ENCODE measurements at regions not wholly inside any gene's neighbourhood (a gene's known extent, or its start where the extent isn't known, plus 50 kb on each side); places are given as distances from the start of the nearest gene placed in this dataset.
"Not testable (repeated sequence)": the region's sequence is repeated elsewhere in the genome, so short reads cannot be mapped to it uniquely, and the experiment has no call there.

DNA sequence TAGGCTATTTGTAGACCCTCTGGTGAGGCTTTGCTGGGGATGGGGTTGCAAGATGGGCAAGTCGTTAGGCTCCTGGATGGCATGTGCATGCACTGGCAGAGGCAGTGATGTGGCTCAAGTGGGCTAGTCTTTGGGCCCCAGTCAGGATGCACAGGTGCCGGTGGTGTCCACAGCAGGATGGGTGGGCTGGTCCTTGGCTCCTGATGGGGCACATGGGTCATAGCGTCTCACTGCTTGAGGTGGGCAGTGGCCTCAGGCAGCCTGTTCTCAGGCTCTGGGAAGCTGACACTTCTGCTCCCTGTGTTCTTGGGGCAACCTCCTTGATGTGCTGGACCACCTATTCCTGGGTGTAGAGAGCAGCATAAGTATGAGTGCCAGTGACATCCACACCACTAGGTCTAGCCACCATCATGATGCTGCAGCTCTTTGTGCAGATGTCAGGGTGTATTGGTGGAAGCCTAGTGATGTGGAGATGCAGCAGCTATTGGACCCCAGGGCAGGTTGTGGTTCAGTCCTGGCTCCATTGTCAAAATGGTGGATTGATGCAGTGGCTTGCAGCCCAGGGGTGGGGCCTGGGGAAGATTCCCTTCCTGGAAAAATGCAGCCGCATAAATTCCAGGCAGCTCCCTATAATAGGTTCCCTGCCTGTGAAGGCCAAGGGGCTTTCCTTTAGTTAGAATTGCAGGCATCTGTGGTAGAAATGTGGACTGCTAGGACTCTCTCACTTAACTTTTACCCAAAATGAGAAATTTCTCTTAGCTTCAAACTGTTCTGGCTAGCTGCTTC, 742.5 kb upstream of the MDGA2 start:
- no peak for DNase-seq (ENCODE audit: low read depth in 2 of 2)

- no peak for DNase-seq (ENCODE audit: low read depth in 2 of 2)
Measured at GRCh38 chr14:48401321-48401720, 725.9 kb upstream of the MDGA2 start.

- DNase-seq (ENCODE audit: low read depth in 2 of 2): no peak
Measured at GRCh38 chr14:48398675-48399282, 723.4 kb upstream of the MDGA2 start.

GRCh38 chr14:48391661-48392060, 716.3 kb upstream of the MDGA2 start:
- DNase-seq (ENCODE audit: low read depth in 2 of 2): no peak

- no peak for DNase-seq (ENCODE audit: low read depth in 2 of 2)
Measured at GRCh38 chr14:48390346-48390745, 714.9 kb upstream of the MDGA2 start.

GRCh38 chr14:48384821-48385220, 709.4 kb upstream of the MDGA2 start:
- no peak for DNase-seq (ENCODE audit: low read depth in 2 of 2)

DNA sequence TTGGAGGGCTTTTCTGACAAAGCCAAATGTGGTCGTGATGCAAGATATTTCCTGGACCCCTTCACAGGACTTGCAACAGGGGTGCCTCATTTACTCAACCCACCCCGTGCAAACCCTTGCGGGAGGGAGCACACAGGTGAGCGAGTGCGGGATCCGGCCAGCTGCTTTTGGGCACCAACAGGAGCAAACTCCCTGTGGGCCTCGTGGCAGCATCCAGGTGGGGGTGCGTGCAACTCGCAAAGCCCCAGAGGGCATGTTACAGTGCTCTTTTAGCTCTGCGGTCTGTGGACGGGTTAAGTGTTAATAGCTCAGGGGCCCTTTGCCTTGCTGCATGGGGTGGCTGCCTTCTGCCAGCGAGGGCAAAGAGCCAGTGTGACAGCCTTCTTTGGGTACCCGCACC, 707.6 kb upstream of the MDGA2 start:
- DNase-seq (ENCODE audit: low read depth in 2 of 2): no peak

DNA sequence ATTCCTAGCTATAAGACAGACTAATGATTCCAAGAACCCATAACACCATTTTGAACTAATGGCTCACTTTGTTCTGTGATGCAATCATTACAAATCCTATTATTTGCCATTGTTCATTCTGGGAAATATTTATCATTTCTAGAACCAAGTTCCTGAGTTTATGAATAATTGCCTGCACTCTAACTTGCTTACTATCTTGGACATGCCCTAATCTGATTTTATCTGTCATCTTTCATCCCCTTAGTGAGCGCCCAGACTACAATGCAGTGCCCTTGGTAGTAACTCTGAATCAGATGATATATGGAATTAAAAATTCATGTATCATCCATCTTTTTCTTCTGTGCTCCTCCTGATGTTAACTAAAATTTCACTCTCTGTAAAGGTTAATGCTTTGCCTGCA, 703.1 kb upstream of the MDGA2 start:
- DNase-seq (ENCODE audit: low read depth in 2 of 2): no peak

GRCh38 chr14:48373981-48374380, 698.6 kb upstream of the MDGA2 start:
- DNase-seq (ENCODE audit: low read depth in 2 of 2): no peak

- no peak for DNase-seq (ENCODE audit: low read depth in 2 of 2)
Measured at GRCh38 chr14:48350971-48351370, 675.6 kb upstream of the MDGA2 start.

DNA sequence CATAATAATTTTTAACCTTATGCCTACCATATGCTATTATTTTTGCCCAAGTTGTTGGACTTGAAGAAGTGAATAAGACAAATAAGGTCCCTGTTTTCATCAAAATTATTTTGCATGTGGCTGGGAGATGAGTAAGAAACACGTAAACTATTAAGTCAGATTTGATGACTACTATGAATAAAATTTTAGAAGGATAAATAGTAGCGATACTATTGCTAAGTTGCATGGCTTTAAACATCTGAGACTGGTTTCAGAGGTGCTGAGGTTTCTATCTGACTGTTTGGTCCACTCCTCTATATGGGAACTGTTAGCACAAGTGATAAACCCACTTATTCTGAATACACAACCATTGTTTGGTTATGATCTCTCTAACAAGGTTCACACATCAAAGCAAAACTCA, 674.3 kb upstream of the MDGA2 start:
- no peak for DNase-seq (ENCODE audit: low read depth in 2 of 2)

- no peak for DNase-seq (ENCODE audit: low read depth in 2 of 2)
Measured at GRCh38 chr14:48341069-48341468, 665.7 kb upstream of the MDGA2 start.

GRCh38 chr14:48333221-48333920, 658.0 kb upstream of the MDGA2 start:
- DNase-seq (ENCODE audit: low read depth in 2 of 2): no peak

GRCh38 chr14:48331421-48331820, 656.0 kb upstream of the MDGA2 start:
- no peak for DNase-seq (ENCODE audit: low read depth in 2 of 2)

DNA sequence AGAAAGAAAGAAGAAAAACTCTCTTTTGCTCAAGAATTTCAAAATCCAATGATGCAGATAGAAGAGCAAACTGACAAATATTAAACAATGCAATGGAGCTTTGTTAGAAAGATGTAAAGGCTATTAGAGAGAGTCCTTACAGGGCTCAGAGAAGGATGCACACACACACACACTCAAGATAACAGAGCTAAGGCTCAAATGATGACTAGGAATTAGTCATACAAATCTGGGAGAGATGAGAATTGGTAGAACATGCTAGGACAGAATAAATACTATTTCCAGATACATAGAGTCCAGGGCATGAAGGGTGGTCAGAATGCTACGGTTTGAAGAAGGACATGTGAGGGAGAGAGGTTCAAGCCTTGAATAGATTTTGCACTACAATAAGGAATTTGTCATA, 650.1 kb upstream of the MDGA2 start:
- no peak for DNase-seq (ENCODE audit: low read depth in 2 of 2)

DNA sequence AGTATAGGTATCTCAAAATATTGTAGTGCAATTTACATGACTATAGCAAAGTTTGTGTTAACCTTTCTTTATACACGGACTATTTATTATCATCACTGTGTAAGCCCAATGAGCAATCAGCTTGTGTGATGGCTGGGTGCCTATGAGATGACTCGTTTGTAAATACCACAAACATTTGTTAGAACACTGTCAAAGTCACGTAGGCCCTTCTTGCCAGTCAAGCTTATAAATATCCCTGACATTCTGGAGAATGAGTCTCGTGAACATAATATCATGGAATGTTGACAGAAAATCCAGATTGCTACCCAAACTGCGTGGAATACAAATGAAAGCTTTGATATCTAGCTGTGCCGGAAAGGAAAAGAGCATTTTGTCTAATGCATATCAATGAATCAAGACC, 648.3 kb upstream of the MDGA2 start:
- no peak for DNase-seq (ENCODE audit: low read depth in 2 of 2)

- no peak for DNase-seq (ENCODE audit: low read depth in 2 of 2)
Measured at GRCh38 chr14:48319823-48320222, 644.4 kb upstream of the MDGA2 start.

DNA sequence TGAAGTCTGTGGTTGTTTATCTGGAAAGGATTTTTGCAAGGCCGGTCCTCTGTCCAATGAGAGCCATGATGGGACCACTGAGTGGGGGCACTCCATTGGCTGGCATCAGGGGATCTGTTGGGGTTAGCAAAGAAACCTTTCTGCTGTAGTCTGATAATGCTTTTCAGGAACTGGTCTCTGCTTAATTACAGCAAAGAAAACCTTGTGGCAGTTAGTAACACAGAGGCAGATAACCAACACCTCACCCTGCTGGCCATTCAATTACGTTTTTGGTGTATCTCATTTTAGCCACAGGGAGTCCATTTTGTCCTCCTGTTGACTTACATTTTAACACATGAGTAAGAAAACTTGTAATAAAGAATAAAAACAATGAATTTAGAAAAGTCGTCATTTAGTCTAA, 629.3 kb upstream of the MDGA2 start:
- no peak for DNase-seq (ENCODE audit: low read depth in 2 of 2)

DNA sequence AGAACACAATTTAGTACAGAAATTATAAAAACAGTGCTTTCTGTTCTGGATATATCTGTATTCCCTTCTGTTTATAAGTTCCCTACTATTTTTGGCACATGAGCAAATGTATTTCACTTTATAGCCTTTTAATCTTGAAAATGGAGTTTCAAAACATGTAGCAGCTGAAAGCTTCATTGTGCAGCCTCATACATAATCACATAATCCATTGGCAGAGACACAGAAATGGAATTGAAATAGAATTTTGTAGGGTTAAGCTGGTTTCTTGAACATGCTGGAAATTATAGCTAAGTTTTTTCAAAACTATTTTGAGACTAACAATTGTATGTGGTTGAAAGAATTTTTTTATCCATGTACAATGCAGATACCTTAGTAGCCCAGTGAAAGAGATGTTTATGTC, 614.3 kb upstream of the MDGA2 start:
- no peak for DNase-seq (ENCODE audit: low read depth in 2 of 2)

DNA sequence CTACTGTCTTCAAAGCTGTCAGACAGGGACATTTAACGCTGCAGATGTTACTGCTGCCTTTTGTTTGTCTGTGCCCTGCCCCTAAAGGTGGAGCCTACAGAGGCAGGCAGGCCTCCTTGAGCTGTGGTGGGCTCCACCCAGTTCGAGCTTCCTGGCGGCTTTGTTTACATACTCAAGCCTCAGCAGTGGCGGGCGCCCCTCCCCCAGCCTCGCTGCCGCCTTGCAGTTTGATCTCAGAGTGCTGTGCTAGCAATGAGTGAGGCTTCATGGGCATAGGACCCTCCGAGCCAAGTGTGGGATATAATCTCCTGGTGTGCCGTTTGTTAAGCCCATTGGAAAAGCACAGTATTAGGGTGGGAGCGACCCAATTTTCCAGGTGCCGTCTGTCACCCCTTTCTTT, 609.8 kb upstream of the MDGA2 start:
- not testable (repeated sequence) for DNase-seq (ENCODE audit: low read depth in 2 of 2)

- DNase-seq (ENCODE audit: low read depth in 2 of 2): no peak
Measured at GRCh38 chr14:48275301-48275700, 599.9 kb upstream of the MDGA2 start.

GRCh38 chr14:48274826-48275225, 599.4 kb upstream of the MDGA2 start:
- no peak for DNase-seq (ENCODE audit: low read depth in 2 of 2)

GRCh38 chr14:48267926-48268325, 592.5 kb upstream of the MDGA2 start:
- not testable (repeated sequence) for DNase-seq (ENCODE audit: low read depth in 2 of 2)

Data from stimulated activated CD4-positive, alpha-beta T cell treated with anti-CD3 and anti-CD28 coated beads, Interleukin-1b, Interleukin-23, amount 100 ng/mL, for 4 hours (primary cell).